GM12801 (cell line): ENCODE measurements at regions not wholly inside any gene's neighbourhood (a gene's known extent, or its start where the extent isn't known, plus 50 kb on each side); places are given as distances from the start of the nearest gene placed in this dataset.

Experiments used
- TF ChIP-seq, protein P1 (sequence below): IDR thresholded peaks from one replicate; pipeline ENCODE4 v1.5.1; 2011; ENCODE audit warnings: control low read depth; ENCODE audit not compliant: insufficient read length; ENCODE audit errors: extremely low read depth

DNA sequence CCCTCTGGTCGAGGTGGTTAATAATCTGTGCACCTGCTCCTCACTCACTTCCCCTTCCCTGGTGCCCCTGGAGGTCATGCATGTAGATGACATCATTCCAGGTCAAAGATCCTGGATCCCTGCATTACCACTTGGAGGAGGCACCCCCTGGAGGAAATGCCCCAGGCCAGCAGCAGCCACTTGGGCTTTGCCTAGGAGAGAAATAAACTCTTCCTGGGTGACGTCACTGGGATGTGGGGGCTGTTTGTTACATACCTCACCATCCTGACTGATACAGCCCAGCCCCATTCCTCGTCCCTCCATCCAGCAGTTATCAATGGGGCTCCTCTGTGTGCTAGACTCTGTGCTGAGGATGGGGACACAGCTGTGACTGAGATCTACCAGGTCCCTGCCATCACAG is 433.6 kb downstream of the PTPRU start:
- TF ChIP-seq, protein P1, sequence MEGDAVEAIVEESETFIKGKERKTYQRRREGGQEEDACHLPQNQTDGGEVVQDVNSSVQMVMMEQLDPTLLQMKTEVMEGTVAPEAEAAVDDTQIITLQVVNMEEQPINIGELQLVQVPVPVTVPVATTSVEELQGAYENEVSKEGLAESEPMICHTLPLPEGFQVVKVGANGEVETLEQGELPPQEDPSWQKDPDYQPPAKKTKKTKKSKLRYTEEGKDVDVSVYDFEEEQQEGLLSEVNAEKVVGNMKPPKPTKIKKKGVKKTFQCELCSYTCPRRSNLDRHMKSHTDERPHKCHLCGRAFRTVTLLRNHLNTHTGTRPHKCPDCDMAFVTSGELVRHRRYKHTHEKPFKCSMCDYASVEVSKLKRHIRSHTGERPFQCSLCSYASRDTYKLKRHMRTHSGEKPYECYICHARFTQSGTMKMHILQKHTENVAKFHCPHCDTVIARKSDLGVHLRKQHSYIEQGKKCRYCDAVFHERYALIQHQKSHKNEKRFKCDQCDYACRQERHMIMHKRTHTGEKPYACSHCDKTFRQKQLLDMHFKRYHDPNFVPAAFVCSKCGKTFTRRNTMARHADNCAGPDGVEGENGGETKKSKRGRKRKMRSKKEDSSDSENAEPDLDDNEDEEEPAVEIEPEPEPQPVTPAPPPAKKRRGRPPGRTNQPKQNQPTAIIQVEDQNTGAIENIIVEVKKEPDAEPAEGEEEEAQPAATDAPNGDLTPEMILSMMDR, result no peak

DNA sequence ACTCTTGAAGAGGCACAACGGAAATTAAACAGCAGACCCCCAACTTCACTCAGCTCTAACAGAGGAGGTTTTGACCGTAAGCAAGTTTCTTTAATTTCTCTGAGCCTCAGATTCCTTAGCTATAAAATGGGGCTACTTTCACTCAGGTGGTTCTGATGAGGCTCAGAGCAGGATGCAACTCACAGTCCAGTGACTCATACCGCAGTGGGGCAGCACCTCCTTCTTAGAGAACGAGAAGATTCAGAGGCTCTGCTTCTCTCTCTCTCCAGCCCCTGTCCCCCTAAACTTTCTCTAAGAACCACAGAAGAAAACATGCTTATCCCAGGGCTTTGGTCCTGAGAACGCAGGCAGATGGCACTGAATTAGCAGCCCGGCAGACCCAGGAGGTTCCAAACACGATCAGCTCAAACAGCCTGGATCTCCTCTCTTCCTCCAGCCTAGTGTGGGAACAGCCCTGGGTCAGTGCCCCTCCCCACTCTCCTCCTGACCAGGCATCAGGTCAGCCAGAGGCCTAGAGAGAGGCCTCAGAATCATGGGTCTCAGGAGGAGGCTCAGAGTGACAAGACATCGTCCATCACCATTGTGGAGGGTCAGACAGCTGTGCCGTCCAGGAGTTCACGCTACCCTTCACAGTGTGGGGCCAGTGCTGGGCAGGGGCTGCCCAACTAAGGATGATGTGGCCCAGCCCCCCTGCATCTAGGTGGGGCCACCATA is 433.0 kb downstream of the PTPRU start:
- TF ChIP-seq, protein P1, result no peak

DNA sequence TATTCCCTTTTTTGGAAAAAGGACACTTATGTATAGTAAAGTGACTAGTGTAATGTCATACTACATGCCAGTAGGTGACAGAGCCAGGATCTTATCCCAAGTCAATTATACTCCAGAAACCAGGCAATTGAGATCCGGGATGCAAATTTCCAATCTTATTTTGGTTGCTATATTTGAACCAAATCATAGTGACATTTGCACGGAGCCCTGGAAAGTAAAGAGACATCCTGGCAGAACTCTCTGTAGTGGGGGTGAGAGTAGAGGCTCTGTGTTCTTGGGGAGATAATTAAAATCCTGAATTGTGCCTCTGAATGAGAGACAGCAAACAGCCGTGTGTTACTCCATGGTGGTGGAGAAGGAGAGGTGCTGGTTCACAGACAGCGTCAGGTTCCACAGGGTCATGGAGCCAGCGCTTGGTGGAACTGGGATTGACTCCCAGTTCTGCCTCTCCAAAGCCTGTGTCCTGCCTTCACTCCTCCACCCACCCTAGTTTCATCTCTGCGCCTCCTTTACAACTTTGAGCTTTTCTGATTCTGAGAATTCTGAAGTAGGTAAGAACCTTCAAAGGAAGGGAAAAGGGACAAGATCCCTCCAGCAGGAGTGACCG is 432.3 kb downstream of the PTPRU start:
- TF ChIP-seq, protein P1, result no peak

DNA sequence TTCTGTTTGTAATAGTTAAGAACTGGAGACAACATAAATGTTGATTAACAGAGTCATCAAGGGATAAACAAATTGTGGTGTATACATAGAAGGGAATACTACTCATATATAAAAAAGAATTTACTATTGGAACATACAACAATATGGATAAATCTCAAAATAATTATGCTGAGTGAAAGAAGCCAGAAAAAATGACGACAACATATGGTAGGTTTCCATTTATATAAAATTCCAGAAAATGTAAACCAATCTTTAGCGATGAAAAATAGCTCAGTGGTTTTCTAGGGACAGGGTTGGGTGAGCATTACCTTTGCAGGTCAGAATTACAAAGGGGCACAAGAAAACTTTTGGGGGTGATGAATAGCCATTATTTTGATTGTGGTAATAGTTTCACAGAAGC is 431.6 kb downstream of the PTPRU start:
- TF ChIP-seq, protein P1, result no peak

DNA sequence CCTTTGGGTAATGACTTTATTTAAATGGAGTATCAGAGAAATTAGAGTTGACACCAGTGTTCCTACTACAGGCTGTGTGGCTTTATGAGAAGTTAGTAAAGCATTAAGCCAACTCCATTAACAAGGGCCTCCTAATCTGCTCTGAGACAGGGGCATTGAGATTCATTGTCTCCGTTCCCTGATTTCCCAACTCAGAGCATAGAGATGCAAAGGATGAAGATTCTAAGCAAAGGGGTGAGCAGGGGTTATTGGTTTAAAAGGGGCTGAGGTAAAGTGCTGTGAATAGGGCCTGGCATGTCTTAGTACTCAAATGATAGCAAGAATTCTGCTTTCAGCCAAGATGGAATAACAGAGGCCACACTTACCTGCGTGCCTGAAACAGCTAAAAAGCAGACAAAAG is 428.4 kb downstream of the PTPRU start:
- TF ChIP-seq, protein P1, result no peak

DNA sequence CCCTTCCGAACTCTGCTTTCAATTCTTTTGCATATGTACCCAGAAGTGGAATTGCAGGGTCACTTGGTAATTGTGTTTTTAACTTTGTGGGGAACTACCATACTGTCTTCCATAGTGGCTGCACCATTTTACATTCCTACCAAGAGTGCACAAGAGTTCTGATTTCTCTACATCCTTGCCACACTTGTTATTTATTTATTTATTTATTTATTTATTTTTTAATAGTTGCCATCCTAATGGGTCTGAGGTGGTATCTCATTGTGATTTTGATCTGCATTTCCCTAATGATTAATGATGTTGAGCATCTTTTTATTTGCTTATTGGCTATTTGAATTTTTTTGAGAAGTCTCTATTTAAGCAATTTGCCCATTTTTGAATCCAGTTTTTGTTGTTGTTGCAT is 422.4 kb downstream of the PTPRU start:
- TF ChIP-seq, protein P1, result no peak

DNA sequence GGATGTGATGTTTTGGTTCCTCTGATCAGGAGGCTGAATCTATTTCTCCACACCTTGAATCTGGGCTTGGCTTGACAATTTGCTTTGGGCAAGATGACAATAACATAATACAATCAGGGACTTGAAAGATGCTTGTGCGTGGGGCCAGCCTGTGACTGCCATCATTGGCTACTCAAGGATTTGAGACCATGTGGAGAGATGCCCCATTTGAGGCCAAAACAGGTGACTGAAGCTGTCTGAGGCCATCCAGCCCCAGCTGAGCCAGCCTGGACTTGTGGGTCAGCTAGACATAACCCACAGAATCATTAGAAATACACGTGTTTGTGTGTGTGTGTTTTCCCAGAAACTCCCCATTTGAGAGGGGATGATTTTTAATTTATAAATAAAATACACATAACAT is 421.5 kb downstream of the PTPRU start:
- TF ChIP-seq, protein P1, result no peak
